Liver (tissue), 3 donors: ENCODE measurements at regions not wholly inside any gene's neighbourhood (a gene's known extent, or its start where the extent isn't known, plus 50 kb on each side); places are given as distances from the start of the nearest gene placed in this dataset.

Source experiments
- ATF3 ChIP-seq: IDR thresholded peaks from 2 replicates; pipeline ENCODE4 v1.6.1; 2016; ENCODE audit warnings: antibody characterized with exemption
- MAX ChIP-seq: IDR thresholded peaks from 2 replicates; pipeline ENCODE4 v1.6.1; 2016; ENCODE audit warnings: antibody characterized with exemption
- RAD21 ChIP-seq, 2 donors: IDR thresholded peaks; 2 replicates each; pipeline ENCODE4 v1.6.1; 2016; ENCODE audit warnings: antibody characterized with exemption in 2 of 2, mild to moderate bottlenecking in 2 of 2
- REST ChIP-seq: IDR thresholded peaks from 2 replicates; pipeline ENCODE4 v1.6.1; 2016; ENCODE audit warnings: antibody characterized with exemption, mild to moderate bottlenecking
- SP1 ChIP-seq: IDR thresholded peaks from 2 replicates; pipeline ENCODE4 v1.6.1; 2018; ENCODE audit warnings: antibody characterized with exemption, mild to moderate bottlenecking
- TF ChIP-seq, protein P1 (sequence below): fragments of 150-350 bp; IDR thresholded peaks from 2 replicates; pipeline ENCODE4 v1.5.1; 2017; ENCODE audit warnings: improper control_type of control experiment, low read depth, low read length; ENCODE audit not compliant: missing input control
- donor health status: healthy.
- donor health status: healthy.

DNA sequence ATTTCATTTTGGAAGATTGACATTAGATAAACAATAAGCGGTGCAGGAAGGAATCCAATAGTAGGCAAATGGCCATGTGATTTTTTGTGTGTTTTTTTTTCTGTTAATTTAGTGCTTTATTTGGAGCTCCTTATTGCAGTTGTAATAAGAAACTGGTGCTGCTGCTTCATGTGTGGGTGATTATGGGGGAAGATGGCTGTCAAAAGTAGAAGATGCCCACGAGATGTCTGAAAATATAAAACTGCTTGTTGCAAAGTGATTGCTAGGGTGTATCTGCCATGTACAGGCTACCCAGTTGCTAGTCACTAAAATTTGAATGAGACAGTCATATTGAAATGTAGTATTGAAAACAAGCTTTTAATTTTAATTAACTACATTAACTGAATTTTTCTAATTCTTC lies 216.7 kb upstream of the FTMT start:
- TF ChIP-seq, protein P1, sequence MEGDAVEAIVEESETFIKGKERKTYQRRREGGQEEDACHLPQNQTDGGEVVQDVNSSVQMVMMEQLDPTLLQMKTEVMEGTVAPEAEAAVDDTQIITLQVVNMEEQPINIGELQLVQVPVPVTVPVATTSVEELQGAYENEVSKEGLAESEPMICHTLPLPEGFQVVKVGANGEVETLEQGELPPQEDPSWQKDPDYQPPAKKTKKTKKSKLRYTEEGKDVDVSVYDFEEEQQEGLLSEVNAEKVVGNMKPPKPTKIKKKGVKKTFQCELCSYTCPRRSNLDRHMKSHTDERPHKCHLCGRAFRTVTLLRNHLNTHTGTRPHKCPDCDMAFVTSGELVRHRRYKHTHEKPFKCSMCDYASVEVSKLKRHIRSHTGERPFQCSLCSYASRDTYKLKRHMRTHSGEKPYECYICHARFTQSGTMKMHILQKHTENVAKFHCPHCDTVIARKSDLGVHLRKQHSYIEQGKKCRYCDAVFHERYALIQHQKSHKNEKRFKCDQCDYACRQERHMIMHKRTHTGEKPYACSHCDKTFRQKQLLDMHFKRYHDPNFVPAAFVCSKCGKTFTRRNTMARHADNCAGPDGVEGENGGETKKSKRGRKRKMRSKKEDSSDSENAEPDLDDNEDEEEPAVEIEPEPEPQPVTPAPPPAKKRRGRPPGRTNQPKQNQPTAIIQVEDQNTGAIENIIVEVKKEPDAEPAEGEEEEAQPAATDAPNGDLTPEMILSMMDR, result no peak
- TF ChIP-seq MAX, result no peak
- TF ChIP-seq REST, result no peak
- TF ChIP-seq RAD21 (IDR thresholded peaks at IDR 0.05), result no peak
- no peak for TF ChIP-seq ATF3
- TF ChIP-seq SP1, result no peak
